Retina (tissue), 1 donor: ENCODE measurements at regions not wholly inside any gene's neighbourhood (a gene's known extent, or its start where the extent isn't known, plus 50 kb on each side); places are given as distances from the start of the nearest gene placed in this dataset.
A peak's percentile ranks its signal among the peaks of the same experiment; 100 is the strongest.
"Not testable (repeated sequence)": the region's sequence is repeated elsewhere in the genome, so short reads cannot be mapped to it uniquely, and the experiment has no call there.

Source experiments
- DNase-seq: peaks from one replicate; pipeline ENCODE4 v3.0.0-alpha.2; 2016

DNA sequence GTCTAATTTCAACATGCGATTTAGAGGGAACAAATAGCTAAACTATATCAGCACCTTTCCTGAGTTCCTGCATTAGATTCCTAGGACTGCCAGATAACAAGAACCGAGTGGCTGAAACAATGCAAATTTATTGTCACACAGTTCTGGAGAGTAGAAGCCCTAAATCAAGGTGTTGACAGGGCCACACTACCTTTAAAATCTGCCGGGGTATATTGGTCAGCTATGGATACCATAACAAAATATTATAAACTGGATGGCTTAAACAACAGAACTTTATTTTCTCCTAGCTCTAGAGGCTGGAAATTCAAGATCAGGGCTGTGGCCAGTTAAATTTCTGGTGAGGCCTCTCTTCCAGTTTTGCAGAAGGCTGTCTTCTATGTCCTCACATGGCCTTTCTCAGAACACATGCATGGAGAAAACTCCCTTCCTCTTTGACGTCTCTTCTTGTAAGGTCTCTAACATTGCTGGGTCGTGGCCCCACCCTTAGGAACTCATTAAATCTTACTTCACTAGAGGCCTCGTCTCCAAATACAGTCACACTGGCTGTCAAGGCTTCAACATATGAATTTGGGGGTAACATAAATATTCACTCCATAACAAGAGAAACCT lies 144.3 kb downstream of the FCRL5 start:
- no peak for DNase-seq

DNA sequence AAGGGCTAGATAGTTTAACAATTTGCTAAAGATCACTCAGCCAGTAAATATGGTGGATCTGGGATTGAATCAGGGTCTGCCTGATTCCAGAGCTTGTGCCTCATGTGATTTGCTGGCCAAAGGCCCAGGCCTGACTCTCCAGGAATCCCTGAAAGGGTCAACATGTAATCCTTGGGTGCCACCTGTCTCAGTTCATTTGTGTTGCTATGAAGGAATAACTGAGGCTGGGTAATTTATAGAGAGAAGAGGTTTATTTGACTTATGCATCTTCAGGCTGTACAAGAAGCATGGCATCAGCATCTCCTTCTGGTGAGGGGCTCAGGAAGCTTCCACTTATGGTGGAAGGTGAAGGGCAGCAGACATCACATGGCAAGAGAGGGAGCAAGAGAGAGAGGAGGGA lies 144.9 kb downstream of the FCRL5 start:
- DNase-seq, result no peak

DNA sequence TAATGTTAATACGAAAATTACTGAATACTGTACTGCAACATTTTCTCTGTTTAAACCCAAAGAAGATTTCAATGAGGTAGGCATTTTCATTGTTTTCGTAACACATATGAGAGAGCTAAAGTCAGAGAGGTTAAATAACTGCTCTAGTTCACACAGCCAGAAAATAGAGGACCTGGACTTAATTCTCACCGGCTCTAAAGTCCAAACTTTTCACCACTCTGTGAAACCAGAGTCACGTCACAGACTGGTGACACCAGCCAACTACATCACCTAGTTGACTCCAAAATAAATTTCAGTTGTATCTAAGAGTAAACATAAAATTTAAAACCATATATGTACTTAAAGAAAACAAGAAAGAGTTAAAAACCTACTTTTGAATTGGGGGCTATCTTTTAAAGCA lies 146.7 kb downstream of the FCRL5 start:
- no peak for DNase-seq

DNA sequence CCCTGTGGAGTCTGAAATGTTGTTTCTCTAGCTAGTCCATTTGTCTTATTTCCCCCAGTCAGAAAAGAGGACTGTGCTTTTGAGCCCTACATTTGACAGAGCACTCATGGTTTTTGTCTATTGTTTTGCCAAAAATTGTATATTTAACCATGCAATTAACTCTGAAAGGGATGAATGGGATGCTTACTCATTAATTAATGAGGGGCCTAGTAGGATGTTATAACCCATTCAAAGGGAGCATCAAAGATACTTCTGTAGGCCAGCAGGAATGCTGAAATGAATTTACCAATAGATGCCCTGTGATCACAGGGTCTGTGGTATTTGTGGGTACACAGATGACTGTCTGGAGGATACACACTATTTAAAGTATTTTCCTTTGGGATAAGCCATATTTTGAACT lies 147.7 kb downstream of the FCRL5 start:
- DNase-seq, result no peak

DNA sequence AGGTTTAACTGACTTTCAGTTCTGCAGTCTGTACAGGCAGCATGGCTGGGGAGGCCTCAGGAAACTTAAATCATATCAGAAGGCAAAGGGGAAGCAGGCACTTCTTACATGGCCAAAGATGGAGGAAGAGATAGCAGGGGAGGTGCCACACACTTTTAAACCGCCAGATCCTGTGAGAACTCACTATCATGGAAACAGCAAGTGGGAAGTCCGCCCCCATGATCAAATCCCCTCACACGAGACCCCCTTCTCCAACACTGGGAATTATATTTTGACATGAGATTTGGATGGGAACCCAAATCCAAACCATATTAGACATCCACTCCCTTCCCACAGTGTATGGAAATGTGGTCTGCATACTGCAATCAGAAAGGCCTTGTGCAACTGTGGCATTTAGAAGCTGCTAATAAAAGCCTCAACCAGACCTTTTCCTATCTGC lies 148.2 kb downstream of the FCRL5 start:
- DNase-seq, result no peak

DNA sequence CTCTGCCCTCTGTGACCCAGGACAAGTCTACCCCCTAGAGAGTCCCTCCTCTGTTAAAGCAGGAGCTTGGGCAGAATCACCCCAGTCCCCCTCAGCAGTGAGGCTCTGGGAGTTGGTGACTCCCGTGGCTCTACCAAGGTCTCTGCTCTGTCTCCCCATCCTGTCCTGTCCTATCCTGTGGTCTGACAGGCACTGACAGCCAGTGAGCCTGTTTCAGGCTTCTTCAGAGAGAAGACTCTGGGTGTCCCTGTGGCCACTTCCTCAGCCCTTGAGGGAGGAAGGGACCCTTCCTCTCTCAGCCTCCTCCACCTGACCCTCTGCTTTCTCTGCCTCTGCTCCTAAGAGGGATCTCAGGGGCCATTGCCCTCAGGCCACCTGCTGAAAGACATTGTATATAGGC lies 148.7 kb downstream of the FCRL5 start:
- DNase-seq, result no peak

DNA sequence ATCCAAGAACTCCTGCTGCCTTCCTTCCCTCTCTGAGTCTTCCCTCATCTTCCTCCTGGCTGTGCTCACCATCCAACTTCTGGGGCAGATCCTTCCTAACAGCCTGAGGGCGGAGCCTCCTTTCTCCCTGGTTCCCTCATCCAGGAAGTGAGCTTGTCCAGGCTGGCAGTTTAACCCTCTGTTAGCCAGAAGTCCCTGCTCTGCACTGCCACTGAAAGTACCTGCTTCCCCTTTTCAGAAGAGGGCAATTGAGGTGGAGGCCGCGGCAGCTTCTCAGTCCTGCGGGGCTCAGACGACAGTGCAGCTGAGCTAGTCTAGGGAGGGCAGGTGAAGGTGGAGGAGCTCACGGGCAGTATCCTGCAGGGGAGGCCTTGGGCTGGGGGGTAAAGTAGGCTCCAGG lies 149.1 kb downstream of the FCRL5 start:
- DNase-seq, result no peak

DNA sequence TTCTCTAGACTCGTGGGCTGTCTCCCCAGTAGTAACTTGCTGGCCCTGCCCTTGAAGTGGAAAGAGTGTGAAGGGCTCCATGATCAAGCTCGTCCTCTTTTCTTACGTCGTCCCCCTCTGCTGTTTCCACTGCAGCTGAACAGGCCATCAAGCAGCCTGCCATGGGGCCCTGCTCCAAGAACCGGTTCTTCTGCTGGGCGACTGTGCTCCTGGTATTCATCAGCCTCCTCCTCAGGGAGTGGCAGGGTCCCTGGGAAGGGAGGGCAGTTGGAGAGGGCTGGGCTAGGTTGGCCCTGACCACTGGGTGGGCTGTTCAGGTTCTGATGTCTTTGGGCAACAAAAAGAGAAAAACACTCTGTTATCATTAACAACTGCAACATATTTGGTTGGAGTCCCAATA lies 151.5 kb downstream of the FCRL5 start:
- no peak for DNase-seq

DNA sequence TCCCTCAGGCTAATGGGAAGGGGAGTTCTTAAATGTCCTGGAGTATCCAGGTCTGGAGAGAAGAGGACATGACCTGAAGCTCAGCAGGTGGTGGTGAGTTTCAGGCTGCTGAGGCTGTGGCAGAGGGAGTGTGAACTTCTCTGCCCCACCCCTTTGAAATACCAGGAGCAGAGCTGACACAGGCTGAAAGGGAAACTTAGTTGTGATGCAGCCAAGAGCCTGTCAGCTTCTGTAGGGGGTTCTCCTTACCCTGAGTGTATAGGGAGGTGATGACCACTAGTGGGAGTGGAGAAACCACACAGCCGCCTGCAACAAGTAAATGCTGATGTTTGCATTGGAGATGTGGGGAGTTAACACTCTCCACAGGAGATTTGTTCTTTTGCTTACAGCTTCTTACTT lies 152.3 kb downstream of the FCRL5 start:
- DNase-seq, result no peak

DNA sequence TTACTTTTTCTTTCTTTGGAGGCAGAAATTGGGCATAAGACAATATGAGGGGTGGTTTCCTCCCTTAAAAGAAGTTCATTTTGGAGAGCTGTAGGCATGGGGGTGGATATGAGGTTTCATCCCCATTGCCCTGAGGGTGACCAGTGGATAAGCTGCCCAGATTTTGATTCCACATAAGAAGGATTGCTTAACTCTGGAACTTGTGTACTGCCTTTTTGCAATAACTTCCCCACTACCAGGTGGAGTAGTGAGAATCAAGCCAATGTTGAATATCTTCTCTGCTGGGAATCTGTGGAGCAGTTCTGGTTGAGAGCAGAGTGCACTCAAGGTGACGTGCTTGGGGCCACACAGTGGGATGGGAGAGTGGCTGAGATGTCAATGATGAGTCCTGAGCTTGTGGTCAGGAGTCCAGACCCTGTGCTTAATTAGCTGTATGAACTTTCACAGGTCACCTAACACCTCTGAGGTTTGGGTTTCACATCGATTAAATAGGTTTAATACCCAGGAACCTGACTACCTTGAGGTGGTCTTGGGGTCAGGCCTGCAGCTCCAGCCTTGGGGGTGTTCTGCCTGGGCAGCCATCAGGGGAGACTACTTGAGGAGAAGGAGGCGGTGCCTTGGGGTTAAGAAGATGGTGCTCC lies 152.9 kb downstream of the FCRL5 start:
- DNase-seq, result no peak

DNA sequence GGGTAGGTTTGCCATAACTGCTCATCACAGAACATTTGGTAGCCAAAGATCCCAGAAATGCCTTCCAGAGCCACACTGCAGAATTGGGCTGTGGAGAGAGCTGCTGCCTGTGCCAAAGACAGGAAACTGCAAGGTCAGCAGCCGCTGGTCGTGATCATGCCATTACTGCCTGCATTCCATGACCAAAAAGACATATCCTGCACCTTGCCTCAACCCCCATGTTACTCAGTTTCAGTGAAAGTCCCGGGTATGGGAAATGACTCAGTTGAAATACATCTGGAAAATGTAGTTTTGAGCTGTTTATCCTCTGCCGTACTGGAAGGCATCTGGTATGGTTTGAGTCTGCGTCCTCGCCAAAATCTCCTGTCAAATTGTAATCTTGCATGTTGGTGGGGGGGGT lies 161.7 kb downstream of the FCRL5 start:
- DNase-seq, result no peak

DNA sequence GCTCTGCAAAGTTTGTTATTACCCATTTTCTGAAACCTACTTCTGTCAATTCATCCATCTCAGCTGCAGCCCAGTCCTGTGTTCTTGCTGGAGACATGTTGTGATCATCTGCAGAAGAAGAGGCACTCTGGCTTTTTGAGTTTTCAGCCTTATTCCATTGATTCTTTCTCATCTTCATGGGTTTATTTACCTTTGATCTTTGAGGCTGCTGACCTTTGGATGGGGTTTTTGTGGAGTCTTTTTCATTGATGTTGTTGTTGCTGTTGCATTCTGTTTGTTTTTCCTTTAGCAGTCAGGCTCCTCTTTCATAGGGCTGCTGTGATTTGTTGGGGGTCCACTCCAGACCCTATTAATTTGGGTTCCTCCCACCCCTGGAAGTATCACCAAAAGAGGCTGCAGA lies 164.3 kb downstream of the FCRL5 start:
- DNase-seq, result no peak

DNA sequence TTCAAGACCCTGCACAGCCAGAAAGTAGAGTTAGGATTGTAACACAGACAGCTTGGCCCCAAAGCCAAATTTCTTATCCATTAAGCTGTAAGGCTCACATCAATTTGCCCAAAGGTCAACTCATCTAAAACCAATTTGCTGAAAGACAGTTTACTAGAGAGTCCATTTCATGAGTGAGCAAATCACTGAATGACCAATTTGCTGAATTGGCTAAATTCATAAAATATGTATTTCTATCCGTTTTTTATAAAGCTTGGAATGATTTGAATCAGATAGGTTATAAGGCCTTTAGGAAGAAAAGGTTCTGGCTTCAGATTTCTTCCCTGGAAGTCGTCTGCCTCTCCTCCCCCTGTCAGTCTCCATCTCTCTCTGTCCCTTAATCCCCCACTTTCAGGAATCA lies 168.1 kb downstream of the FCRL5 start:
- DNase-seq, result no peak

DNA sequence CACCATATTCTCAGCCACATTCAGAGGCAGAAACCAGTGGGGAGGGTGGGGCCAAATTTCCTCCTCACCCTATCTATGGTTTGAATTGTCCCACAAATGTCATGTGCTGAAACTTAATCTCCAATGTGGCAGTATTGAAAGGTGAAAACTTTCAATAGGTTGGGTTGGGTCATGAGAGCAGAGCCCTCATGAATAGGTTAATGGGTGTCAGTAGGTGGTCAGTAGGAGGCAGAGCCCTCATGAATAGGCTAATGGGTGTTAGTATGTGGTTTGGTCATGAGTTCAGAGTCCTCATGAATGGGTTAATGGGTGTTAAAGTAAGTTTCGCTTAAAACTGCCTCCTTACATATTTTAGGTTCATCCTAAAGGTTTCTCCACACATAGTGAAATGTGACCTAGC lies 170.0 kb downstream of the FCRL5 start:
- DNase-seq, result no peak

DNA sequence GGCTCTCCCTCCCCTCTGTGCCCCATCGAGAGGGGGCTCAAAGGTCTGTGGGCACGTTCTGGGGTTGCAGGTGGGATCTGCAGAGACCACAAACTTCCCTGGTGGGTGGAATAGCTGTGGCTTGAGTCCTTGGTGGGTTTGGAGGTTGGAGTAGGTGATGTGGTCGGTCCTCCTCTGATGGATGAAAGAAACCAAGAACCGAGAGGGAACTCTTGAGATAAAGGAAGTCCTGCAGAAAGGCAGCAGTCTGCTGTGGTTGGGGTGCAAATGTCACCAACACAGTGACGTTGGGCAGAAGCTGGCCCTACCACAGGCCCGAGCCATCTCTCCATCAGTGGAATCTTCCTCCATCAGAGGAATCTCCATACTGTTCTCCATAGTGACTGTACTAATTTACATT lies 171.8 kb downstream of the FCRL5 start:
- no peak for DNase-seq

DNA sequence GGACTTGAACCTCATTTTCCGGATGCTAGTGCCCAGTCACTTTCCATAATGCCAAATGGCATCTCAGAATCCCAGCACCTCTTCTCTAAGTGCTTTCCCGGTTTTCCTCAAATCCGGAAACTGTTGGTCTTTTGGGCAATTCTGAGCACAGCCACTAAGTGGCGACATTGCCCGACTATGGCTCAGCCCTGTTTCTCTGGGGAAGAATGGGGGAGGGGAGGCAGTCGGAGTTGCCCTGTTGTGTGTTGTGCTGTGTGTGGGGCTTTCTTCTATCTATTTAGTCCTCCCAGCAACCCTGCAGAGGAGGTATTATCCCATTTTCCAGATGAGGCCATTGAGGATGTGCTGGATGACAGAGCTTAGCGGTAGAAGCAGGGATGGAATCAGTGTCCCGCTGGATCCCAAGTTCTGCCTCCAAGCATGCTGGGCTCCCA lies 175.0 kb downstream of the FCRL5 start:
- DNase-seq, result peak; percentile 48

DNA sequence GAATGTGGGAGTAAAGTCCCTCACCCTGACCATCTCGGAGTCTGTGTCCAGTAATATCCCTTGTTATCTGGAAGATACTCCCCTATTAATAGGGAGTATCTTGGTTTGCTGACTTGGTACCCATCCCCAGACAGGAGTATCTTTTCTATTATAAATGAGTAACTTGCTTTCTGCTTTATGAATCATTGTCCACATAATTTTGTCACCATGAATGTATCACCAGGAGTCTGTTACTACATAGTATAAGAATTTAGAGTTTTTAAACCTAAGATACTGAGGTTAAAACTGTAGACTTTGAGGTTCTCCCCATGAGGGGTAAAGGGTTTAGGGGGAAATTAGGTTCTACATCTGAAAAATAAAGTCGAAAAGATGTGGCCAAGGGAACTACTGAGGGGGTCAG lies 175.6 kb downstream of the FCRL5 start:
- no peak for DNase-seq

DNA sequence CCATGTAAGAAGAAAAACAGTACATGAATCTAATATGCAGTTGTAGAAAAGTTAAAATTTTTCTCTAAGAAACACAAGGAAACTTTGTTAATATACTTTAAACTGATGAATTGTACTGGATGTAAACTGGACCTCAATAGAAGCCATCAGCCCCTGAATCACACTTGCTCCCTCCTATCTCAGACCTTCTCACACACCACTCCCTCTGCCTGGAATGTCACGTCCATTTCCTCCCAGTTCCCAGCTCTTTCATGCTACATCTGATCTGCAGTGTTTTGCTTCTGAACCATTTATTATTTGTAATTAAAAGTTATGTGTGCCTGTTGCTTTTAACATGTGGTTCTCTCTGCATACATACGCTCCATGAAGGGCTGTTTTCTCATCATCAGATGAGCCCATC lies 180.0 kb downstream of the FCRL5 start:
- DNase-seq, result not testable (repeated sequence)

DNA sequence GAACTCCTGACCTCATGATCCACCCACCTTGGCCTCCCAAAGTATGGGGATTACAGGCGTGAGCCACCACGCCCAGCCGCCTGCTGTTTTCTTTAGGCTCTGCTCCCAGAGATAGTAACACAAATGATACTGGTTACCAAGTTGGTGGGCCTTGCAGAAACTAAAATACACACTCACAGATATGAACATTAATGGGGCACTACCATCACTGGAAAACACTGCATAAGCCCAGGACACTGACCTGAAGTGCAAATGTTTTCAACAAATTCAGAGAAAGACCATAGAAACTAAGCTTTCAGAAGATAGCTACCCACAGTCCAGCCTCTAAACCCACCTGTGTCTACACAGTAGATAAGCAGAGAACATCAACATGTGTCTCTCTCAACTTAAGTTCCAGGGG lies 180.5 kb downstream of the FCRL5 start:
- DNase-seq, result no peak

DNA sequence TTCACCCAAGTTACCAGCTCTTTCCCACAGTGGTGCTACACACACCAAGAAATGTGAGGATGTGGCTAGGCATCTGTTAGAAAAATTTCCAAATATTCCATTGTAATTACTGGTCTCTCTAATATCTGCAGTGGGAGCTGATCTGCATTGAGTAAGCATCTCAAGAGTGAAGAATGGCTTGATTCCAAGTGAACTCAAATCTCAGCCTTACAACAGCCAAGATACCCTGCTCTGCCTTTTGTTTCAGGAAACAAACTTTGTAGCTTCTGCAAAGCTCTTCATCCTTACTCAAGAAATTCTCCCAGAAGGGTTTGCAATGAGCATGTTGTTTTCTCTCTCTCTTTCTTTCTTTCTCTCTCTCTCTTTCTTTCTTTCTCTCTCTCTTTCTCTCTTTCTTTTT lies 181.1 kb downstream of the FCRL5 start:
- DNase-seq, result no peak

DNA sequence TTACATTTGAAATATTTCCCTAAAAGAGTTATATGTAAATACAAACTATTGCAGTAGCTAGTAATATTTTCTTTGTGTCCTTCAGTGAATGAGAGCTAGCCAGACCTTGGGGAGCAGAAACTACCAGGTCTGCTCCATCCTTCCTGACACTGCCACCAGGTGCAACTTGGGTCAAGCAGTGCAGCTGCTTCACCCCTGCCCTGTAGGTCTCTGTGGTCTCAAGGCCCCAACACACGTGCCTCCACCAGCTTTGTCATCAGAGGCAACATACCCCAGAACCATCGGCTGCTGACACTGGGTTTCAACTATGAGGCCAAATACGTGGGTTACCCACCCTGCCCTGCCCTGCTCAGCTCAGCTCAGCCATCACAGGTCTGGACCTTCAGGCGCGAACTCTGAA lies 181.6 kb downstream of the FCRL5 start:
- no peak for DNase-seq

DNA sequence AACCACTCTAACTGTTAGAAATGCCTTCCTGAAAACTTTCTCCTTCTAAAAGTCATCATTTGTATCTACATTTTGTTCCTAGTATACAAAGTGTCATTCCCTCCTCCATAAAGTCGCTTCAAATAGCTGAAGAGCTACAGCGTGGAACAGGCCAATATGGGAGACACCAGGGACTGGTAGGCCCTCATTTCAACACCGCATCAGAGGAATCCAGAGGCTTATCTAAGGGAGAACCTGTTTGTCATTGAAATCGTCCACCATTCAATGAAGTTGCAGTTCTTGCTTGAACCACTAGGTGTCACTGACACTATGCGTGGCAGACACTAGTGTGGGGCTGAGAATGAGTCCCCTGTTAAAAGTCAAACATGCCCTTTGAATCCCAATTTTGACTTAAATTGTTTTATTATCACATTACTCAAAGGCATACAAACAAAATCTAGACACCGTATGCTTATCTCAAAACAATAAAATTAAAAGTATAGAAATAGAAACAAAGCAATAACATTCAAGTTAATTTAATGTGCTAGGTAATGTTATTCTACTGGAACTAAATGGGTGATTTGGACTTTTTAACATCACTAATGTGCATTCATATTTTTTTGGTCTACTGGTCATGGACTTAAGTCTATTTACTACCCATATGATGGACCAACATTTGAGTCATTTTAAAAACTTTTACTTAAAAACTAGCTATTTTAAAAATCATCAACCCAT lies 182.3 kb downstream of the FCRL5 start:
- peak; percentile 54 for DNase-seq

DNA sequence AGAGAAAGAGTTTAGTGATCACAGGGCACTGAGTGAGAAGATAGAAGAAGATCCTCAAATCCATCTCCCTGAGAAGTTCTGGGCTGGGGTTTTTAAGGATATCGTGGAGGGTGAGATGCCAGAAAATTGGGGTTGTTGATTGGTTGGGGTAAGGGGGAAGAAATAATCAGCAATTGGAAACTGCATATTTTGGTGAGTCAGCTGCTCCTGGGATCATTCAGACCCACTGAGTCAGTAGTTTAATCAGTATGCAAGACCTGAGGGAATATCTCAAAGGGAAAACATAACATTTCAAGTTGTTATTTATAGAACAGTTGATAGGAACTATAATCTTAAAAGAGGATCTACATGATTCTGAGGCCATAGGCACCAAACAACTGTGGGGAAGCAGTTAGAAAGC lies 183.4 kb downstream of the FCRL5 start:
- not testable (repeated sequence) for DNase-seq

DNA sequence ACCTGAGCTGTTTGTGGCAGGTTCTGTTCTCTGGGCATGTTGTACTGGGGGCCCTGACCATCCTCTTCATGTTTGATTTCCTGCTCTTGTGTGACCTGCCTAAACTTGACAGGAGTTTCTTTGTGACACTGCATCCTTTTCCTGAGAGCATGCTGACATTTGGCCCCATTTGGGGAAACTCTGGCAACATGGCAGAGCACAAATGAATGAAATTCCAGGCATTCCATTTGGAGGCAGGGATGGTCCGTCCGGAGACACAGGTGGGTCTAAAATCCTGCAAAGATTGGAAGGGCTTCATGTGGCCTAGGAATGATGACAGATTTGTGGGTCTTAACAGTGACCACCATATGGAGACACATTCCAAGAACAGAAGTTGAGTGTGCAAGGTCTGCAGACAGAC lies 184.0 kb downstream of the FCRL5 start:
- DNase-seq, result no peak

DNA sequence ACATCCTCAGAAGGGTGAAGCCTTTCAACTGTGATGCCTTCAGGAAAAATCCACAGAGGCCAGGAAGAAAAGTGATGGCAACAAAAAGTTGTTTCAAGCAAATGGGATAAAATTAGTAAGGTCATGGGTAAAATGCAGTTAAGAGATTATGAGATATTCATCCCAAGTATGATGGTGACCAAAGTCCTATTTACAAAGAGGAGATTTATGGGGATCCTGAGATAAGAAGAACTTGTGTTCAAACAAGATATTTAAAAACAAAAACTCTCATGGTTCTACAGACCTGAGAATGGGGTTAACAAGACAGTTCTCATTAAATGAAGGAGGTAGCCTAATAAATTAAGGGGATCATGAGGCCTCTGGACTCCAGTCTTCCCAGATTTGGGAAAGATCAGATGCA lies 184.4 kb downstream of the FCRL5 start:
- no peak for DNase-seq
